Heart left ventricle (tissue), 13 donors: ENCODE measurements at regions not wholly inside any gene's neighbourhood (a gene's known extent, or its start where the extent isn't known, plus 50 kb on each side); places are given as distances from the start of the nearest gene placed in this dataset.

Experiments used
- POLR2A ChIP-seq, 2 donors: fragments of 450-650 bp; IDR thresholded peaks; one replicate each; pipeline ENCODE4 v1.6.1; 2017; ENCODE audit warnings: antibody characterized with exemption in 2 of 2, mild to moderate bottlenecking in 2 of 2, moderate library complexity in 2 of 2
- TF ChIP-seq, protein P1 (sequence below), 12 donors: fragments of 200-600 bp; sonication (generic) in 4 of 12; IDR thresholded peaks; one replicate each; pipeline versions ENCODE4 v1.5.0 to v1.8.0; 2018 to 2022; ENCODE audit warnings: antibody characterized with exemption in 12 of 12, mild to moderate bottlenecking in 5 of 12
- donor health status: ischemic (EF 13 %, LVEDD 7.1; RV severe dilation, severe dysfunction).
- donor health status: DM: no; HTN: yes; CAD: no.
- donor health status: DM: no; HTN: no; CAD: no.
- donor health status: ischemic (EF 25% LVEDD 6.9; RV normal size, moderate dysfunction).
- donor health status: ischemic (EF 25% LVEDD 5.7; RV mildly dilated, moderate dysfunction).
- donor health status: ischemic (EF 35%, LVEDD 5.7; RV mildly dilated, moderate dysfunction).
- donor health status: nonischemic (EF 11% LVEDD 7.7; RV severe dilation, severe dysfunction).
- donor health status: DM: yes; HTN: yes; CAD: no.
- donor health status: PGD.
- donor health status: ischemic (EF 29% LVEDD 5.4; RV normal size, mild dysfunction).
- donor health status: nonischemic (EF 23%, LVEDD 6.1; RV moderate dilation, normal function).

DNA sequence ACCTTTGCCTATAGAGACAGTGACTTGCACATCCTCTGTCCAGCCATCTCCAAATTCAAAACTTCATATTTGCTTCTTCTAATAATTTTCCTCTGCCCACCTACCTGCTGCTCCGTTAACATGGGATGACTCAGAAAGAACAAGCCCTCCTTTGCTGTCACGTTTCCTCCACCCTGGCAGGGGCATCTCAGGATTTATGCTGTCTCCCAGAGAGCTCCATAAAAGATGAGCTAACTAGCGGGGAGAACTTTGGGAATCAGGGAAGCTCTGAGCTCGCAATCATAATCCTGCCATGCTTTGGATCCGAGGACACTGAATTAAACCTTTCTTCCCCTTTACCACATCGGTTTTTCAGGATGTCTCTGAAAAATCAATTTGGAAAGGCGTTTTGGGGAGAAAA lies 78.4 kb upstream of the FSTL4 start:
- TF ChIP-seq, protein P1, sequence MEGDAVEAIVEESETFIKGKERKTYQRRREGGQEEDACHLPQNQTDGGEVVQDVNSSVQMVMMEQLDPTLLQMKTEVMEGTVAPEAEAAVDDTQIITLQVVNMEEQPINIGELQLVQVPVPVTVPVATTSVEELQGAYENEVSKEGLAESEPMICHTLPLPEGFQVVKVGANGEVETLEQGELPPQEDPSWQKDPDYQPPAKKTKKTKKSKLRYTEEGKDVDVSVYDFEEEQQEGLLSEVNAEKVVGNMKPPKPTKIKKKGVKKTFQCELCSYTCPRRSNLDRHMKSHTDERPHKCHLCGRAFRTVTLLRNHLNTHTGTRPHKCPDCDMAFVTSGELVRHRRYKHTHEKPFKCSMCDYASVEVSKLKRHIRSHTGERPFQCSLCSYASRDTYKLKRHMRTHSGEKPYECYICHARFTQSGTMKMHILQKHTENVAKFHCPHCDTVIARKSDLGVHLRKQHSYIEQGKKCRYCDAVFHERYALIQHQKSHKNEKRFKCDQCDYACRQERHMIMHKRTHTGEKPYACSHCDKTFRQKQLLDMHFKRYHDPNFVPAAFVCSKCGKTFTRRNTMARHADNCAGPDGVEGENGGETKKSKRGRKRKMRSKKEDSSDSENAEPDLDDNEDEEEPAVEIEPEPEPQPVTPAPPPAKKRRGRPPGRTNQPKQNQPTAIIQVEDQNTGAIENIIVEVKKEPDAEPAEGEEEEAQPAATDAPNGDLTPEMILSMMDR (IDR thresholded peaks at IDR 0.05) = no peak
- no peak for TF ChIP-seq POLR2A (IDR thresholded peaks at IDR 0.05)
